ENCODE measurements at regions not wholly inside any gene's neighbourhood (a gene's known extent, or its start where the extent isn't known, plus 50 kb on each side); places are given as distances from the start of the nearest gene placed in this dataset.

- DNase-seq, result no peak
Observed at GRCh38 chr15:39320355-39320754, 260.5 kb upstream of the THBS1 start.

DNA sequence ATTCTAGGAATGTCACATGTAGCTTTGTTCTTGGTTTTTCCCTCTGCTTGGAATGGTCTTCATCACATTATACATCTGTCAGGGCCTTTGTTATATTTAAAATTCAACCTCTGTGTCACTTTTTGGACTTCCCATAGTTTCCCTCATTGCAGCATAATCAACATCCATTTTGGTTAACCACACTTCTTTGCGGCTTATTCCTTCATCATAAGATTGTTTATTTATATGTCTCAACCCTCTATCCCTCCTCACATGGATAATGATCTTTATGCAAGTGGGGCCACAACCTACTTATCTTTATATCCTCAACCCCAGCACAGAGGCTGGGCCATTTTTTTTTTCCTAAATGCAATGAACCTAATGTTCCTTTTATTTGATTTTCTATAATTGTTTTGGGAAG lies 260.0 kb upstream of the THBS1 start:
- DNase-seq, result no peak

DNA sequence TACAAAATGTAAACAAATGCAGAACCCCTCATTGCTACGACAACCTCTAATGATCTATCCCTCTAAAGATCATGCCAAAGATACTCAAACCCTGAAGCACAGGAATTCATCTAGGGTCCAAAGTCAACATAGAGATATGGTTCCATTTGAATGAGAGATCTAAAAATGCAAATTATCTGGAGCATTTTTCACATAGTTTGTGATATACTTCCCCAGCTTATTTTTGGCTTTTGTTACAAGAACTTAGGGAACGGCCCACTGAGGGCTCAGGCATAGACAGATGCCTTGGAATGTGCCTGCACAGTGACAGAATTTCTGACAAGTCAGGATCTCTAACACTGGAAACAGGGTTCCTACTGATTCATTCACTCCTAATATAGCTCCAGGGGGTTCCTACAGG lies 258.9 kb upstream of the THBS1 start:
- DNase-seq, result no peak

DNA sequence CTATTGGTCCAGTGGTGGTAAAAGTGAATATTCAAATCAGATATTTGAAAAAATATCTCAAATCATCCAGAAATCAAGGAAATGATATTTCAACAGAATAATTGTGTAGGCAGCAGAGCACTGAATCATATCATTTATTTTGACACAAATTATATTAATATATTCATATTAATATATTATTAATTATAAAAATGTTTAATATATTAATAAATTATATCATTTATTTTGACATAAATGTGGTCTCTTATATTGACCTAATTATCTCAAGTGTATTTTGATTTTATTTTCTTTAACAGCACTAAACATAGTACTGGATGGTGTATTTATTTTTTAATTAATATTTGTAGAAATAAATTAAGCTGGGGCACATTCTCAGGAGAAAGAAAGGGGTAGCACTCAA lies 257.7 kb upstream of the THBS1 start:
- no peak for DNase-seq

- no peak for DNase-seq
Observed at GRCh38 chr15:39323706-39324105, 257.2 kb upstream of the THBS1 start.

DNA sequence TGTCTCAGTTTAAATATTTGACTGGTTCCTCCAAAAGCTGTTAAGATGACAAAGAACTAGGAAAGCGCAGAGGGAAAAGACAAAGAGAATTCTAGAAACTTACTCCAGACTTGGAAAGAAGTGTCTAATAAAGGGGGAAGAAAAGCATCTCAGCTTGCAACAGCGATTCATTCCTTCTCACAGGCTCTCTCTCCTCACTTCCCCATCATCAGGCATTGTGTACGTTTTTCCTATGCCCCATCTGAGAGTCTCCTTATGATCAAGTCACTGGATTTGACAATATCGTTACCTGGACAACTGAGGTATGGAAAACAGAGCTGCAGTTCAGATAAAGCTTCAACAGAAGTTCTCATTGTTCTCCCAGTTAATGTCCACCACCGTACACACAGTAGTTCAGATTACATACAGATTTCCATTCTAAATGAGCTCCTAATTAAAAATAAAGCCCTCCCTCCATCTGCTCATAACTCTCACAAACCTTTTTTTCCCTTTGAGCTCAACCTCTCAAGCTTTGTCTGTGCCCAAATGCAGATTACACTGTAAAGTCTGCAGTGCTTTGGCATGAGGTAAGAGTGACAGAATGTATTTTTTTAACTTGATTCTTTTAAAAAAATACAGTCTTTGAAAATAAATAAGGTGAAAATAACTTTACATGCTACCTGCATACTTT lies 254.4 kb upstream of the THBS1 start:
- DNase-seq, result peak; percentile 31 to 54 (median 44)

- DNase-seq, result peak; percentile 83 to 97 (median 91)
Observed at GRCh38 chr15:39327005-39327730, 253.7 kb upstream of the THBS1 start.

DNA sequence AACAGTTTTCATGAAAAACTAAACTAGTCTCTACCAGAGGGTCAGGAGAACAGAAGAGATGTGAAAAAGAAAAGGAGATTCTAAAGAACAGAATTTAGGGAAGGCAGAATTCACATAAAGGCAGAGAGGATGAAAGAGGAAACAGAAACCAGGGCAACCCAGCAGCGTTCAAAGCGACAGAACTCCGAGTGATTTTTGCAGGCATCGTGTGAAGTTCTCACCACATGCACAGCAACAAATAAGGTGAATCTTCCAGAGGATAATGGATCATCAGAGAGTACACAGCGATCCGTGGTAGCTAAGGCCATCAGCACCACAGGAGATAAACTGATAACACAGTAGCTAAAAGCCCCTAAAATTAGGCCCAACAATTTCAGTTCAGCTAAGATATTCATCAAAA lies 250.8 kb upstream of the THBS1 start:
- DNase-seq, result peak; percentile 8 to 43 (median 27)

DNA sequence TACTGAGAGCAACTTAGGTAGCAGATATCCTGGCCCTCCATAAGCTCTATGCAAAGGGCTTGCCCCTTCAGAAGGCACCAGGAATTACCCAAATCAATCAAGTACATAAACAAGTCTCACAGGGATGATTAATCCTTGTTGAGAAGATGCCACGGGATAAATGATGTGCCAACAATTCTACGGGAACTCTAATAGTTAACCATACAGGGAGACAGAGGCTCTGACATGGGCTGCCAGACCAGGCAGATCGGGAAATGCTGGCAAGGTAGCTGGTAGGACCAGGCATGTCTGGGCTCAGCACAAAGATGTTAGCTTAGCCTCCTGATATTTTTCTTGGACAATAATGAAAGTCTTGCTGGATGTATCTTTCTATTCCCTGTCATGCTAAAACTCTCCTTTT lies 249.3 kb upstream of the THBS1 start:
- DNase-seq, result no peak

DNA sequence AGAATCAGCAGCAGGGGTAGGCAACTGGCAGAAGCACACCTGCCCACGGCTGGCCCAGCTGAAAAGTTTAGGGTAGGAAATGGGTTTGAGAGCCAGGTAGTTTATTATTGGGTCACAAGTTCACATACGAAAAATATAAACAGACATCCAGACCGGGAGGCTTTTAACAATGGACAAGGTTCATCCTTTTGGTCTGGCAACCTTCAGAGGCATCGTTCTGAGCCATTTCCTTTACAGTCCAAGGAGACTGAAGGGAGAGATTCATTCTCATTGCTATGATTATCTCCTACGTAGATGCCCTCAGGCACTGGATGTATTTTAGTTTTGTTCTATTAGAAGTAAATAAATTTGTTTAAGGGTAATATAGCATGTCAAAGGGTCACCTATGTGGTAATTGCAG lies 248.0 kb upstream of the THBS1 start:
- DNase-seq, result no peak

DNA sequence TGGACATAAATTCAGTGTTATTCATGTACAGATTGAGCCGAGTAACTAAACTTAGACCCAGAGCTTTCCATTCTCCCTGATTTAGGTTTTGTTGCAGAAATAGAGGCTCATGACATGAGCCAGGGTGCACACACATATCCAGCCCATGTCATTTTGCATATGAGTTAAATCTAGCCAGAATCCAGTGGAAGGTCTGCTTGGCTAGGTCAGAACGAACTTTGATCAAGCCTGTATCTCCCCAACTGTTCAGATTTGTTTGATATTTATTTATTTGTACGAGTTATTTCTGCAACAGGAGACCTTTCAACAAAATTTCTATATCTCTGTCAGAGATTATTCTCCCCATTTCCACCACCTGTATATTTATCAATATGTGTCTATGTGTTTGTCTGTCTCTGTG lies 247.5 kb upstream of the THBS1 start:
- DNase-seq, result no peak

GRCh38 chr15:39333896-39334295 lies 247.0 kb upstream of the THBS1 start:
- no peak for DNase-seq

DNA sequence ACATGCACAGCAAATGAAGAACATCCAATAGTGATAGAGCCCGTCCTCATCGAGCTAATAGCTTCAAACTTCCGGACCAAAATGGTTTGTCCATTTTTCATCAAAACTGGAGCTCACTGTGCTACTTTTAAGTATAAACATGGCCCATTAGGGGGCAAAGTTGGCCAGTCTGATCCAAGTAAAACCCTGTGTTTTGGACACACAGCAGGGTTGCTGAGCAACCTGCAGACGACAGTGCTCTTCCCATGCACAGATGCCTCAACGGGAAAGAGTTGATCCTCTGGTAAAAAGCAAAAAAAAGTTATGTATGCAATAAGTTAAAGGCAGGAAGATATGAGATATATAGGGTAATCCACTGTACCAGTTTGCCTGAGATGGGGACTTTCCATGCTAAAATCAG lies 244.0 kb upstream of the THBS1 start:
- no peak for DNase-seq

GRCh38 chr15:39338251-39338650 lies 242.6 kb upstream of the THBS1 start:
- no peak for DNase-seq

DNA sequence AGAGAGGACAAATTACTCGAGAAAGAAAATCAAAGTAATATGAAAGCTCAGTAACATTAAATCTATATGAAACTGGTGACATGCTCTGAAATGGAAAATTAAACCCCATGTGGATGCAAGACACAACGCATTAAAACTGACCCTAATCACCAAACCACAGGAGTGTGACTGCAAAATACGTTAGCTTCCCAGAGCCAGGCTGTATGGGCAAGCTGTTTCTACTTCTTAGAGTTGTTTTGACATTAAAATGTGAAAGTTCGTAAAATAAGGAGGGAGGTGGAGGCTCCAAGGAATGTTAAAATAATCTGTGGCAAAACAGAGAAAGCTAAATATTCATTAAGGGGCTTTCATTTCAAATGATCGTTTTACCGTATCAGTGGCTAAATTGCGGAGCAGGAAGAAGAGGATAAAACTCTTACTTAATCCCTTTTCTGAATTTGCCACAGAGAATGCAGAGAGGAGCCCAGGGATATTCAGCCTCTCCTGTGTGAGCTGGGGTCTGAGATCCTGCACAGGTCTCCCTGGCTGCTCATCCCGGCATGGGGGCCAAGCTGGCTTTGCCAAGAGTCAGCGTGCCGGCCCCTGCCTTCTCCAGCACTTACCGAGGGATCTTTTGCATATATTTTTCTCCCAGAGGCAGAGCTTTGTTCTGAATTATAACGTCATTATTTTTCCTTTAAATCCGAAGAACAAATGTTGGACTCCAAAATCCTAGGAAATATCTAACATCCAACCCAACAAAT lies 239.8 kb upstream of the THBS1 start:
- no peak for DNase-seq

GRCh38 chr15:39344662-39345141 lies 236.2 kb upstream of the THBS1 start:
- DNase-seq, result no peak

- no peak for DNase-seq
Observed at GRCh38 chr15:39345176-39345575, 235.7 kb upstream of the THBS1 start.

- DNase-seq, result no peak
Observed at GRCh38 chr15:39347453-39347852, 233.4 kb upstream of the THBS1 start.

DNA sequence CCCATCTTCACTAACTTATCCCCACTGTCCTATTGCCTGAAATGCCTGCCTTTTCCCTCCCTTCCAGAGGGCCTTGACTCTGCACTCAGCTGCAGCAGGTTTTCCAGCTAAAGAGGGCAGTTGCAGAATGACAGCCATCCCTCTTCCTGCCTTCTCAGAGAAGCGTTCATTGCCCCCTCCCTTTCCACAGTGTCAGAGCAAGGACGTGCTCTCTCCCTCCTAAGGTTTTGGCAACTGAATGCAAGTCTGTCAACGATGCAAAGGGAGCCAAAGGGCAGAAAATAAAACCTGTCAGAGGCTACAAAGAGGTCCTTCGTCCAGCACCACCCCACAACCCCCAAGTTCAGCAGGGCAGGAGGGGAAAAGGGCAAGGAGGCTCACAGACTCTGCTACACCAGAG lies 230.1 kb upstream of the THBS1 start:
- DNase-seq, result no peak

- peak in 3 of 4 experiments; percentile 32 to 47 (median 42) for DNase-seq
Observed at GRCh38 chr15:39354189-39354588, 226.7 kb upstream of the THBS1 start.

DNA sequence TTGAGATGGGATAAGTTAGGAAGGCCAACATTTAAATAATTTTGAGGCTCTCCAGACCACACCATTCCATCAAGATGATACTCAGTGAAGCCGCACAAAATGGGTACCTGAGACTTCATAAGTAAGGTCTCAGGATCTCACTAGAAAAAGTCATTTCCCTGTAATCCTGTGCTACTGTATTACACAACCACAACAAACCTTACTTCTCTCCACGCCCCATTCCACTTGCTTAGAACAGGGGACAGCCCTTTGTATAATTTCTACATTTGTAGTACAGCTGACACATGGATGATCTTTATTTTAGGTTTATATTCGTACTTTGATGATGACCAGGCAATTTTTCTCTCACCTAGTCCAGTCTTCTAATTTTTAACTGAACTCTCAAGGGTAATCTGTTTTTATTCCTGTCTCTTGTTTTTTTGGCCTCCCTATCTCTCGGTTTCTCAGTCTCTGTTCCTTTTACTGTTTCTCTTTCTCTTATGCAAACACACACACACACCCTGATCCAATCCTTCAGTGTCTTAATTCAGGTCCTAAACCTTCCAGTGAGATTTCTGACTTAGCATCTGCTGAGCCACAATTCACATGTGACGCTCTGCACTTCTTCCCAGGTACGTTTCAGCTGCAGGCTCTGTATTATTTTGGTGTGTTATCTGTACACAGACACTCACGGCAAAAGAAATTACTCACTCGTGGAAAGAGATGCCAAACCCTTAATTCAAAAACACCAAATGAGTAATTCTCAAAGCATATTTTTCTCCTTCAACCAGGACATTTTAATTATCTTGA lies 223.2 kb upstream of the THBS1 start:
- peak in 1 of 4 experiments; percentile 12 for DNase-seq

DNA sequence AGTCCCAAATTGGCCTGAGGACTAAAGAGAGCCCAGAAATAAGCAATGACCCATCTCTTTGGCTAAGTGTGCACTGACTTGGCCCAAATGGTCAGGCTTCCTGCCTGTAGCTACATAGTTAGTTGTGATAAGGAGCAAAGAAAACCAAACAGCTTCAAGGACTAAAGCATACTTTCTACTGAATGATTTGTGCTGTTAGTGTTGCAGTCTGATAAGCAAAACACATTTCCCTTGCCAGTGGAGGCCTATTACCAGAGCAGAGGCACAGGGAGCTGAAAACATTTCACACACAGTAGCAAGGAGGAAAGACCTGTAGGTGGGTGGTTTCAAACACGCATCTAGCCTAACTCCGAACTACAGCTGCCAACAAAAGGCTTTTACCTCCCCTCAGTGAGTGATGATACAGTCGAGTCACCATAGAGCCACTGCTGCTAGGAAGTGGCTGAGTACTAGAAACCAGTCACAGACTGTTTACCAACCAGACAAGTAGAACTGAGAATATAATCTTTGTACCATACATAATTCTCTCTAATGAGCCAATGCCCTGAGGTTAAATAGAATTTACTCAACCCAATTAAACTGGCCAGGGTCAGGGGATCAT lies 222.3 kb upstream of the THBS1 start:
- no peak for DNase-seq

All from suppressor macrophage (primary cell).